HG03103 (cell line): ENCODE measurements at regions not wholly inside any gene's neighbourhood (a gene's known extent, or its start where the extent isn't known, plus 50 kb on each side); places are given as distances from the start of the nearest gene placed in this dataset.

ENCODE experiments used
- ATAC-seq: cut with Tn5 transposase; IDR thresholded peaks from one replicate; pipeline ENCODE4 v1.9.1; 2021; ENCODE audit warnings: low read depth; ENCODE audit not compliant: unreplicated experiment

- ATAC-seq: no peak
Measured at GRCh38 chr2:217660423-217660822, 342.4 kb downstream of the TNS1 start.

GRCh38 chr2:217658806-217659205, 344.0 kb downstream of the TNS1 start:
- no peak for ATAC-seq

GRCh38 chr2:217657252-217657651, 345.5 kb downstream of the TNS1 start:
- ATAC-seq: no peak

GRCh38 chr2:217656316-217656715, 346.5 kb downstream of the TNS1 start:
- no peak for ATAC-seq

GRCh38 chr2:217655651-217656050, 347.1 kb downstream of the TNS1 start:
- ATAC-seq: no peak

- no peak for ATAC-seq
Measured at GRCh38 chr2:217654168-217654567, 348.6 kb downstream of the TNS1 start.

GRCh38 chr2:217652761-217653639, 349.8 kb downstream of the TNS1 start:
- no peak for ATAC-seq

- no peak for ATAC-seq
Measured at GRCh38 chr2:217650716-217651360, 352.0 kb downstream of the TNS1 start.

GRCh38 chr2:217650229-217650628, 352.6 kb downstream of the TNS1 start:
- ATAC-seq: no peak

GRCh38 chr2:217647925-217648324, 354.9 kb downstream of the TNS1 start:
- no peak for ATAC-seq

- no peak for ATAC-seq
Measured at GRCh38 chr2:217647226-217647625, 355.6 kb downstream of the TNS1 start.

- ATAC-seq: no peak
Measured at GRCh38 chr2:217645896-217646295, 356.9 kb downstream of the TNS1 start.

GRCh38 chr2:217643789-217644301, 358.9 kb downstream of the TNS1 start:
- no peak for ATAC-seq

- ATAC-seq: no peak
Measured at GRCh38 chr2:217642944-217643343, 359.9 kb downstream of the TNS1 start.

GRCh38 chr2:217641960-217642359, 360.8 kb downstream of the TNS1 start:
- ATAC-seq: no peak

- ATAC-seq: no peak
Measured at GRCh38 chr2:217639481-217639880, 363.3 kb downstream of the TNS1 start.

GRCh38 chr2:217638533-217638932, 364.3 kb downstream of the TNS1 start:
- no peak for ATAC-seq

- ATAC-seq: no peak
Measured at GRCh38 chr2:217638031-217638430, 364.8 kb downstream of the TNS1 start.

GRCh38 chr2:217636991-217637561, 365.7 kb downstream of the TNS1 start:
- no peak for ATAC-seq

- no peak for ATAC-seq
Measured at GRCh38 chr2:217636578-217636977, 366.2 kb downstream of the TNS1 start.

GRCh38 chr2:217634871-217635270, 367.9 kb downstream of the TNS1 start:
- ATAC-seq: no peak
